ENCODE measurements at regions not wholly inside any gene's neighbourhood (a gene's known extent, or its start where the extent isn't known, plus 50 kb on each side); places are given as distances from the start of the nearest gene placed in this dataset.
"Not testable (repeated sequence)": the region's sequence is repeated elsewhere in the genome, so short reads cannot be mapped to it uniquely, and the experiment has no call there.

DNA sequence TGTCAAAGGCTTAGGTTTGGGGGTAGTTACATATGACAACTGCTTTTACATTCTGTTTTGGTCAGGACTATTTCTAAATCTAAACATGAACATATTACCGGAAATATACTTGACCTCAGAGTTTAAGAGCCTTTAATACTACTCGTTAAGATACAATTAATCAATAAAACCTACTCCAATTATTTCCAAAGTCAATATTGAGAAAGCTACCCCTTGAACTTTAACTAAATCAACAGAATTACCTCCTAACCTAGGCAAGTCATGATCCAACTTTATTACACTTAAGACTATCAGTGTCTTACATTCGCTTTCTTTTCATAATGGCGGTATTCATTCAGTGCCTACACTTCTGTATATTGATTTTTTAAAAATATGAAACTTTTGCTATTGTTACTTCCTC, 107.7 kb downstream of the RAP2B start:
- no peaks in the 10 kb centered on the region for H3K36me3 ChIP-seq (ENCODE audit: control insufficient read depth, insufficient read depth, low read length)
- H3K9me3 ChIP-seq (ENCODE audit: control insufficient read depth, insufficient read depth, low read length) = no peaks in the 10 kb centered on the region
- no peak overlapping the region for H3K4me3 ChIP-seq (ENCODE audit: low read depth, low read length)
- H3K4me1 ChIP-seq (ENCODE audit: control insufficient read depth, insufficient read depth, low read length) = no peaks in the 10 kb centered on the region
- no peak overlapping the region for H3K9ac ChIP-seq (ENCODE audit: low read depth, low read length)
- no peaks in the 10 kb centered on the region for H3K27me3 ChIP-seq (ENCODE audit: control insufficient read depth, insufficient read depth, low read length)

DNA sequence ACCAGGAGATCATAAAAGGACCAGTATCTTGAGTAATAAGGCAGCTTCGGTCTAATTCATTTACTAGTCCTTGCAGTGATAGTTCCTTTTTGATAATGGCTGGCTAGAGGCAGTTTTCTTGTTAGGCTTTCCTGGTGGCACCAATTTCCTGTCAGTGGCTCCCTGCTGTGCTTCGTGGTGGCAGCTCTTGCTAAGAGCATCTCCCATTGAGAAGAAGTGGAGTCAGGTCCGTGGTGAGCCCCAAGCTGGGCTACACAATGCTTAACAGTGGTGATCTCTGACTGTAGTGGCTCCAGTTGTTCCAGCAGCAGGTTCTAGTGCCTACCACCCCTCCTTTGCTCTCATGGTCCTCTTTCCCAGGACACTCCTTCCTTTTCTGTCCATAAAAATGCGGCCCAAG, 111.2 kb downstream of the RAP2B start:
- no peaks in the 10 kb centered on the region for H3K9me3 ChIP-seq (ENCODE audit: control insufficient read depth, insufficient read depth, low read length)
- no peaks in the 10 kb centered on the region for H3K27me3 ChIP-seq (ENCODE audit: control insufficient read depth, insufficient read depth, low read length)
- no peak overlapping the region for H3K4me3 ChIP-seq (ENCODE audit: low read depth, low read length)
- no peaks in the 10 kb centered on the region for H3K36me3 ChIP-seq (ENCODE audit: control insufficient read depth, insufficient read depth, low read length)
- no peaks in the 10 kb centered on the region for H3K4me1 ChIP-seq (ENCODE audit: control insufficient read depth, insufficient read depth, low read length)
- no peak overlapping the region for H3K9ac ChIP-seq (ENCODE audit: low read depth, low read length)

DNA sequence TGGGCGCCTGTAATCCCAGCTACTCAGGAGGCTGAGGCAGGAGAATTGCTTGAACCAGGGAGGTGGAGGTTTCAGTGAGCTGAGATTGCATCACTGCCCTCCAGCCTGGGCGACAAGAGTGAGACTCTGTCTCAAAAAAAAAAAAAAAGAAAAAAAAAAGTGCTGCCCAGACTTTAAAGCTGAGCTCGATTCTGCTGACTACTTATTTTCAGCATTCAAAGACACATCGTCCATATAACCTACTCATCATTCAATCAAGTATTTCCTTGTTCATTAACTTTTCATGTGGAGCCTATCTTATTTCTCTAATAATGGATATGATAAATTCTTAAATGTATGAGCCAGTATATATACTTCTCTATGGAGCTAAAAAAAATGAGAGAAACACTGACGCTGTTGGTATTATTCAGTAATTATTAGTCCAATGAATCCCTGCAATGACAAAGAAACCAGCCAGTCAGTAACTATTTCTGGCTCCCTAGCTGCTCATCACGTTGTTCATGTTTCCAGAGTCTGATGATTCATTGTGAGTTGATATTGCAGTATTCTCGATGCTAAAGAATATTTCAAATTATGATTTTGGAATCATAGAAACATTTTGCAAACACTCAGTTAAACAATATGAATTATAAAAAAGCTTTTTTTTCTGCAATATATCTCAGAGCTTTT, 111.9 kb downstream of the RAP2B start:
- no peak overlapping the region for H3K9ac ChIP-seq (ENCODE audit: low read depth, low read length)

DNA sequence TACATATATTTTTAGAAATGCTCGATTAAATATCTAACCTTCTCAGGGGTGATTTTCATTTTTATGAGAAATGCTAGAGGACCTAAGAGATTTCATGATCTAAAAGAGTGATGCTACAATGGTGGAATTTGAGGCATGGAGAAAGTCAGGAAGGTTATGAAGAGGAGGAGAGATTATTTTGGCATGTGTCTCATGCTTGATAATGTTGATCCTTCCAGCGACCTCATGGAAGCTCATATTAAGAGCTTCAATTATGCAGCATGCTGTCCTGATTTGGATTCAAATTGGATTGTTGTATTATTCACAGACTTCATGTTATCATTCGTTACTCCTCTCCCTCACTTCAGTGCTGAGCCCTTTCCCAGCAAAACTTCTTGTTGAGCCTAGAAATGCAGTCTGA, 112.5 kb downstream of the RAP2B start:
- no peak overlapping the region for H3K9ac ChIP-seq (ENCODE audit: low read depth, low read length)
- H3K9me3 ChIP-seq (ENCODE audit: control insufficient read depth, insufficient read depth, low read length) = no peaks in the 10 kb centered on the region
- no peaks in the 10 kb centered on the region for H3K36me3 ChIP-seq (ENCODE audit: control insufficient read depth, insufficient read depth, low read length)
- no peaks in the 10 kb centered on the region for H3K4me1 ChIP-seq (ENCODE audit: control insufficient read depth, insufficient read depth, low read length)
- H3K4me3 ChIP-seq (ENCODE audit: low read depth, low read length) = no peak overlapping the region
- no peaks in the 10 kb centered on the region for H3K27me3 ChIP-seq (ENCODE audit: control insufficient read depth, insufficient read depth, low read length)

More for the DNA sequence above, 111.9 kb downstream of the RAP2B start:
- Histone ChIP-seq H3K9me3 (ENCODE audit: control insufficient read depth, insufficient read depth, low read length) (no peaks in the 10 kb centered on the region), H3K4me3 (ENCODE audit: low read depth, low read length) (no peak overlapping the region), H3K36me3 (ENCODE audit: control insufficient read depth, insufficient read depth, low read length) (no peaks in the 10 kb centered on the region), H3K4me1 (ENCODE audit: control insufficient read depth, insufficient read depth, low read length) (no peaks in the 10 kb centered on the region), H3K27me3 (ENCODE audit: control insufficient read depth, insufficient read depth, low read length) (no peaks in the 10 kb centered on the region)

DNA sequence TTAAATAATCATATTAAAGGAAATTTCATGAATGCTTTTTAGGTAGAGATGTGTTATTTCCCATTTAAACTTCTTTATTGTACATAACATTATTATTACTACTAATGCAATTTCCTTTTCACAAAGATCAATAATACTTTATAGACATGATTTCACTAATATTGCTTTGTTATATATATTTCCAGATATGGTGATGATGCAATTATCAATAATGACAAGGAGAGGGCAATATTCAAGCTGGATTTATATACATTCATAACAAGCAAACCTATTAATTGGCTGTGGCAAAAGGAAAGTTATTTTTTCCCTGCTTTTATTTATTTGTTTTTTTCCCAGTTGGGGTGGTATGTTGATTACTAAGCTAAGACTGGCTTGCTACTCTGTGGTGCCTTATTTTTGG, 113.5 kb downstream of the RAP2B start:
- Histone ChIP-seq H3K27me3 (ENCODE audit: control insufficient read depth, insufficient read depth, low read length) (no peaks in the 10 kb centered on the region), H3K9me3 (ENCODE audit: control insufficient read depth, insufficient read depth, low read length) (no peaks in the 10 kb centered on the region), H3K4me1 (ENCODE audit: control insufficient read depth, insufficient read depth, low read length) (no peaks in the 10 kb centered on the region), H3K9ac (ENCODE audit: low read depth, low read length) (no peak overlapping the region), H3K4me3 (ENCODE audit: low read depth, low read length) (no peak overlapping the region), H3K36me3 (ENCODE audit: control insufficient read depth, insufficient read depth, low read length) (no peaks in the 10 kb centered on the region)

DNA sequence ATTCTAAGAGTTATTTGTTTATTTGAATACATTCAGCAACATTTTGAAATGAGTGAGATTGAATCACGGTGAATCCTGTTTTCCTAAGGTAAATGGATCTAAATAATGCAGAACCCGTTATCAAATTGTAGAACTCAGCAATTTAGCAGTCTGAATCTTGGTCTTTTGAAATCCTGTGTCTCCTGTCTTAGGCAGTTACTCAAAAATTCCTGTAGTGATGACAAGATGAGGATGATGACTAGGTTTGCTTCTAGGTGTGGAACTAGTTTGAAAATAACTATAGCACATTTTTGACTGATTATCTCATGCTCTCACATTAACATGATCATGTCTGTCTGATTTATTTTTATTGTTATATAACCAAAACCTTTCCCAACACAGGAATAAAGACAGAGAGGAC, 115.0 kb downstream of the RAP2B start:
- Histone ChIP-seq H3K36me3 (ENCODE audit: control insufficient read depth, insufficient read depth, low read length) (no peaks in the 10 kb centered on the region), H3K27me3 (ENCODE audit: control insufficient read depth, insufficient read depth, low read length) (no peaks in the 10 kb centered on the region), H3K4me1 (ENCODE audit: control insufficient read depth, insufficient read depth, low read length) (no peaks in the 10 kb centered on the region), H3K9ac (ENCODE audit: low read depth, low read length) (no peak overlapping the region), H3K4me3 (ENCODE audit: low read depth, low read length) (no peak overlapping the region), H3K9me3 (ENCODE audit: control insufficient read depth, insufficient read depth, low read length) (no peaks in the 10 kb centered on the region)

DNA sequence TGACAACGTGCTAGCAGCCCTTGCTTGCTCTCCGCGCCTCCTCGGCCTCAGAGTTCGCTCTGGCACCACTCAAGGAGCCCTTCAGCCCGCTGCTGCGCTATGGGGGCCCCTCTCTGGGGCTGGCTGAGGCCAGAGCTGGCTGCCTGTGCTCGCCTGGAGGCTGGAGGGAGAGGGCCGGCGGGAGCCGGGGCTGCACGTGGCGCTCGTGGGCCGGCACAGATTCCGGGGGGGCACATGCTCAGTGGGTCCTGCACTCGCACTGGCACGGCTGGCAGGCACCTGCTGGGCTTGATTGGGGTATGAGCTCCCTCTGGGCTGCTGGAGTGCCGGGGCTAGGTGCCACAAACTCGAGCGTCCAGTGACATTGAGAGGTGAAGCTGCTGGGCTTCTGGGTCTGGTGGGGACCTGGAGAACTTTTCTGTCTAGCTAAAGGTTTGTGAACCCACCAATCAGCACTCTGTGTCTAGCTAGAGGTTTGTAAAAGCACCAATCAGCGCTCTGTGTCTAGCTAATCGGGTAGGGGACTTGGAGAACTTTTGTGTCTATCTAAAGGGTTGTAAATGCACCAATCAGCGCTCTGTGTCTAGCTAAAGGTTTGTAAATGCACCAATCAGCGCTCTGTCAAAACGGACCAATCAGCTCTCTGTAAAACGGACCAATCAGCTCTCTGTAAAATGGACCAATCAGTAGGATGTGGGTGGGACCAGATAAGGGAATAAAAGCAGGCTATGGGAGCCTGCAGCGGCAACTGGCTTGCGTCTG, 119.4 kb downstream of the RAP2B start:
- not testable (repeated sequence) for H3K9me3 ChIP-seq (ENCODE audit: control insufficient read depth, insufficient read depth, low read length); H3K4me3 ChIP-seq (ENCODE audit: low read depth, low read length); H3K4me1 ChIP-seq (ENCODE audit: control insufficient read depth, insufficient read depth, low read length); H3K27me3 ChIP-seq (ENCODE audit: control insufficient read depth, insufficient read depth, low read length); H3K36me3 ChIP-seq (ENCODE audit: control insufficient read depth, insufficient read depth, low read length); H3K9ac ChIP-seq (ENCODE audit: low read depth, low read length)

DNA sequence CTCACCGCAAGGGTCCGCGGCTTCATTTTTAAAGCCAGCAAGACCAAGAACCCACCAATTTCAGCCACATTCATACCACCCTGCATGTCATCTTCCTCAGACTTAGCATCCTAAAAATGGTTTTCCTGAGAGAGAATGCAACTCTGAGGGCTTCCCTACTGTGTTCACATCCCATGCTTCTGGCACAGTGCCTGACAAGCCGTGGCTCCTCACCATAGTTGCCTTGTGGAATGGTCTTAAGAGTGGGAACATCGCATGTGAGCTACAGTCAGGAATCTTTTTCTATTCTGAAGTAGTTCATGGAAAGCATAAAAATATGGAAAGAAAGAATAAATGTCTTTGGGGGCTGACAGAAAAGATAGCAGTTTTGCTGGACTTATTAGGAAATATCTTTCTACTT, 120.3 kb downstream of the RAP2B start:
- H3K36me3 ChIP-seq (ENCODE audit: control insufficient read depth, insufficient read depth, low read length) = no peaks in the 10 kb centered on the region
- no peaks in the 10 kb centered on the region for H3K9me3 ChIP-seq (ENCODE audit: control insufficient read depth, insufficient read depth, low read length)
- H3K27me3 ChIP-seq (ENCODE audit: control insufficient read depth, insufficient read depth, low read length) = no peaks in the 10 kb centered on the region
- H3K4me3 ChIP-seq (ENCODE audit: low read depth, low read length) = no peak overlapping the region
- no peak overlapping the region for H3K9ac ChIP-seq (ENCODE audit: low read depth, low read length)
- H3K4me1 ChIP-seq (ENCODE audit: control insufficient read depth, insufficient read depth, low read length) = no peaks in the 10 kb centered on the region

DNA sequence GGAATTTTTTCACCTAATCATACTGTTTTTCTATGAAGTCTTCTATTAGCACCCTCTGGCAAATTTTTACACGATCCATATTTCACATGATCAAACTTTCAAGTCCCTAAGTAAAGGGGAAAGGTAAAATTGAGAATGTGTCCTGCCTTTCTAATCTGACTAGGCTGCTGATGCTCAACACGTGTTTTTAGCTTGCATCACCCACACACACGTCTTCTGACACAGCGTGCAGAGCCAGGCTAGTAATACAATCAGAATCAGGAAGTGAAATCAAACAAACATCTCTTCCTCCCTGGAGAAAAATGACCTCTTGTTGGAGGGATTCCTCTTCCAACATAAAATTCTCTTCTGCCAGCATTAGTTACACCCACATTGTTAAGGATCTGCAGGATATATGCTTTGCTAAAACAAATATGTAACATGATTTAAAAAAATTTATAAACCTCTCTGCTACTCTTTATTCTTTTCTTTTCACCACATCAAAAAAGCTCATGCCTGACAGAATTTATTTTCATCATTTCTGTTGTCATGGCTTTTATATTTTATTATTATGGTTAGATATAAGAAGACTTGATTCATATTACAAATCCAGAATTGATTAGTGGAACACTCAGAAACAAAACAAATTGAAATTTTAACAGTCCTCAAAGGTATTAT, 122.4 kb downstream of the RAP2B start:
- H3K27me3 ChIP-seq (ENCODE audit: control insufficient read depth, insufficient read depth, low read length) = no peaks in the 10 kb centered on the region
- no peaks in the 10 kb centered on the region for H3K36me3 ChIP-seq (ENCODE audit: control insufficient read depth, insufficient read depth, low read length)
- no peak overlapping the region for H3K9ac ChIP-seq (ENCODE audit: low read depth, low read length)
- H3K9me3 ChIP-seq (ENCODE audit: control insufficient read depth, insufficient read depth, low read length) = no peaks in the 10 kb centered on the region
- H3K4me3 ChIP-seq (ENCODE audit: low read depth, low read length) = no peak overlapping the region
- H3K4me1 ChIP-seq (ENCODE audit: control insufficient read depth, insufficient read depth, low read length) = peaks cover under 1% of the 10 kb centered on the region

DNA sequence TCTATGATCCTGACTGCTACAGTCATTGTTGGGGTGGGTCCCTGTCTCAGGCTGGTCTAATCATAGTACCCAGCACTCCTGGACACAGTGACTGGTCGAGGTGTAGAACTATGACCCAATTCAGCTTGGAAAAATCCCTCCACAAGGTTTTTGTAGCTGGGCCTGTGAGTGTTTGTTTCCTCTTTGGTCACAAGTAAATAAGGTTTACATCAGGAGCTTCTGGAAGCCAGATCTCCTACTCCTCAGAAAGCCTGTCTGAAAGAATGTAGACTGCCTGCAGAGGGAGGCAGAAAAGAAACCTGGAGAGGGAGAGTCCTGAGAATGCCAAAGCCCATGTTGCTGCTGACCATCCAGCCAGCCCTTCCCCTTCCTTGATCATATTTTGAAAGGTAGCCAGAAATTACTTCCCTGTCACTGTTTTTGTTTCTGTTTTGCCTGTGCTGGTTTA, 123.2 kb downstream of the RAP2B start:
- Histone ChIP-seq H3K9ac (ENCODE audit: low read depth, low read length) (no peak overlapping the region), H3K27me3 (ENCODE audit: control insufficient read depth, insufficient read depth, low read length) (no peaks in the 10 kb centered on the region), H3K4me1 (ENCODE audit: control insufficient read depth, insufficient read depth, low read length) (peaks cover 3% of the 10 kb centered on the region), H3K4me3 (ENCODE audit: low read depth, low read length) (no peak overlapping the region), H3K36me3 (ENCODE audit: control insufficient read depth, insufficient read depth, low read length) (no peaks in the 10 kb centered on the region), H3K9me3 (ENCODE audit: control insufficient read depth, insufficient read depth, low read length) (no peaks in the 10 kb centered on the region)

DNA sequence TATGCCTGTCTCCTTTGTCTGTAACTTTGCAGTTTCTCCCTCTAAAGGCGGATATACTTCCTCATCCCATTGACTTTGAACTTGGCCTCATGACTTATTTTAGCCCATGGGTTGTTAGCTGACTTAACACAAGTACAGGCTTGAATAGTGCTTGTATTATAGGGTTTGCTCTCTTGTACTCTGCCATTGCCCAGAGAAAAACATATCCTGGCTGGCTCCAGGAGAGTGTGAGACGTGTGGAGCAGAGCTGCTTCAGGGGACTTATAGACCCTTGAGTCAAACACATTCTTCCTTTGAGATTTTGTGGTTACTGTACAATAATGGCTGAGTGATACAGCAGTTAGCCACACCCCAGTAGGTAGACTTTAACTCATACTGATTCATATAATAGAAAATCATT, 124.0 kb downstream of the RAP2B start:
- H3K4me1 ChIP-seq (ENCODE audit: control insufficient read depth, insufficient read depth, low read length) = peaks cover 3% of the 10 kb centered on the region
- no peaks in the 10 kb centered on the region for H3K36me3 ChIP-seq (ENCODE audit: control insufficient read depth, insufficient read depth, low read length)
- H3K9me3 ChIP-seq (ENCODE audit: control insufficient read depth, insufficient read depth, low read length) = no peaks in the 10 kb centered on the region
- no peak overlapping the region for H3K9ac ChIP-seq (ENCODE audit: low read depth, low read length)
- H3K4me3 ChIP-seq (ENCODE audit: low read depth, low read length) = no peak overlapping the region
- H3K27me3 ChIP-seq (ENCODE audit: control insufficient read depth, insufficient read depth, low read length) = no peaks in the 10 kb centered on the region

DNA sequence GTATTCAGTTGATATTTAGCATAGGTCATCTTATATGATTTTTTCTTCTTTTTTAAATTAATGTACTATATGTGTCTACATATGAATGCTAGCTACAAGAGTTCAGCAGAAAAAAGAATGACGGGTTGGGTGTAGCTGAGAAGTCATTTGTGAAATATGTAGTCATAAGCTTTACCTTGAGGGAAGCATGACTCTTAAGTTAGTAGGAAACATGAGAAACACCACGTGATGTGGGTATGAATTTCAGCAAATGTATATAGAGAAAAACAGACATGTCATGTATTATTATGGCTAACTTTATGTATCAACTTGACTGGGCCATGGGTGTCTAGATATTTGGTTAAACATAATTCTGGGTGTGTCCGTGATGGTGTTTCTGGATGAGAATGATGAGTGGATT, 125.0 kb downstream of the RAP2B start:
- no peaks in the 10 kb centered on the region for H3K27me3 ChIP-seq (ENCODE audit: control insufficient read depth, insufficient read depth, low read length)
- no peaks in the 10 kb centered on the region for H3K9me3 ChIP-seq (ENCODE audit: control insufficient read depth, insufficient read depth, low read length)
- no peak overlapping the region for H3K4me3 ChIP-seq (ENCODE audit: low read depth, low read length)
- no peak overlapping the region for H3K9ac ChIP-seq (ENCODE audit: low read depth, low read length)
- H3K4me1 ChIP-seq (ENCODE audit: control insufficient read depth, insufficient read depth, low read length) = peaks cover 3% of the 10 kb centered on the region
- no peaks in the 10 kb centered on the region for H3K36me3 ChIP-seq (ENCODE audit: control insufficient read depth, insufficient read depth, low read length)
